Skeletal muscle satellite cell (primary cell): ENCODE measurements at regions not wholly inside any gene's neighbourhood (a gene's known extent, or its start where the extent isn't known, plus 50 kb on each side); places are given as distances from the start of the nearest gene placed in this dataset.
"Not testable (repeated sequence)": the region's sequence is repeated elsewhere in the genome, so short reads cannot be mapped to it uniquely, and the experiment has no call there.

Experiments
- H3K27me3 ChIP-seq: 2 replicates; pipeline ENCODE4 v1.7.0; 2013; ENCODE audit warnings: low read length; ENCODE audit not compliant: control insufficient read depth, insufficient read depth
- H3K36me3 ChIP-seq: 2 replicates; pipeline ENCODE4 v1.7.0; 2013; ENCODE audit warnings: mild to moderate bottlenecking, control low read depth, low read length; ENCODE audit not compliant: insufficient read depth
- H3K4me1 ChIP-seq: 2 replicates; pipeline ENCODE4 v1.7.0; 2013; ENCODE audit warnings: low read length; ENCODE audit not compliant: control insufficient read depth, insufficient read depth
- H3K4me2 ChIP-seq: 2 replicates; pipeline ENCODE4 v1.7.0; 2013; ENCODE audit warnings: mild to moderate bottlenecking, low read length
- H3K4me3 ChIP-seq: 2 replicates; pipeline ENCODE4 v1.7.0; 2013; ENCODE audit warnings: low read length
- H3K9ac ChIP-seq: 2 replicates; pipeline ENCODE4 v1.7.0; 2013; ENCODE audit warnings: mild to moderate bottlenecking, low read depth, low read length, moderate library complexity
- H3K9me3 ChIP-seq: replicated peaks from 2 replicates; pipeline ENCODE4 v1.7.0; 2013; ENCODE audit warnings: mild to moderate bottlenecking, control low read depth, low read length

GRCh38 chr10:58066126-58066525 is 201.6 kb downstream of the IPMK start:
- H3K27me3 ChIP-seq: peaks cover 10% of the 10 kb centered on the region
- no peak overlapping the region for H3K9ac ChIP-seq
- H3K9me3 ChIP-seq: no peaks in the 10 kb centered on the region

GRCh38 chr10:58065529-58065815 is 202.2 kb downstream of the IPMK start:
- no peak overlapping the region for H3K9ac ChIP-seq
- H3K9me3 ChIP-seq: no peaks in the 10 kb centered on the region
- H3K4me1 ChIP-seq: no peaks in the 10 kb centered on the region
- H3K4me3 ChIP-seq: no peak overlapping the region
- H3K36me3 ChIP-seq: no peaks in the 10 kb centered on the region
- H3K27me3 ChIP-seq: peaks cover 10% of the 10 kb centered on the region
- H3K4me2 ChIP-seq: no peak overlapping the region

More at GRCh38 chr10:58066126-58066525, 201.6 kb downstream of the IPMK start:
- Histone ChIP-seq H3K4me3 (no peak overlapping the region), H3K4me2 (no peak overlapping the region), H3K4me1 (no peaks in the 10 kb centered on the region), H3K36me3 (no peaks in the 10 kb centered on the region)

- H3K4me2 ChIP-seq: no peak overlapping the region
- H3K4me3 ChIP-seq: no peak overlapping the region
- H3K4me1 ChIP-seq: no peaks in the 10 kb centered on the region
- peaks cover 10% of the 10 kb centered on the region for H3K27me3 ChIP-seq
- H3K36me3 ChIP-seq: no peaks in the 10 kb centered on the region
- H3K9ac ChIP-seq: no peak overlapping the region
- no peaks in the 10 kb centered on the region for H3K9me3 ChIP-seq
These were observed 202.8 kb downstream of the IPMK start for GRCh38 chr10:58064714-58065528.

GRCh38 chr10:58063861-58064480 is 203.7 kb downstream of the IPMK start:
- no peak overlapping the region for H3K9ac ChIP-seq
- no peaks in the 10 kb centered on the region for H3K4me1 ChIP-seq
- H3K27me3 ChIP-seq: peaks cover 8% of the 10 kb centered on the region
- no peaks in the 10 kb centered on the region for H3K9me3 ChIP-seq
- H3K36me3 ChIP-seq: no peaks in the 10 kb centered on the region
- H3K4me3 ChIP-seq: no peak overlapping the region
- H3K4me2 ChIP-seq: no peak overlapping the region

GRCh38 chr10:58058683-58059082 is 209.0 kb downstream of the IPMK start:
- not testable (repeated sequence) for H3K4me1 ChIP-seq, H3K9ac ChIP-seq, H3K9me3 ChIP-seq, H3K4me3 ChIP-seq, H3K27me3 ChIP-seq, H3K36me3 ChIP-seq, H3K4me2 ChIP-seq

GRCh38 chr10:58054881-58055280 is 212.8 kb downstream of the IPMK start:
- H3K4me1 ChIP-seq: no peaks in the 10 kb centered on the region
- H3K4me2 ChIP-seq: no peak overlapping the region
- no peaks in the 10 kb centered on the region for H3K27me3 ChIP-seq
- no peaks in the 10 kb centered on the region for H3K9me3 ChIP-seq
- H3K36me3 ChIP-seq: no peaks in the 10 kb centered on the region
- H3K4me3 ChIP-seq: no peak overlapping the region
- no peak overlapping the region for H3K9ac ChIP-seq

- Histone ChIP-seq H3K4me3 (no peak overlapping the region), H3K36me3 (no peaks in the 10 kb centered on the region), H3K9me3 (no peaks in the 10 kb centered on the region), H3K27me3 (no peaks in the 10 kb centered on the region), H3K4me2 (no peak overlapping the region), H3K9ac (no peak overlapping the region), H3K4me1 (no peaks in the 10 kb centered on the region)
These were observed 214.9 kb downstream of the IPMK start for GRCh38 chr10:58052772-58053171.

GRCh38 chr10:58050575-58050974 is 217.1 kb downstream of the IPMK start:
- H3K4me2 ChIP-seq: no peak overlapping the region
- H3K27me3 ChIP-seq: no peaks in the 10 kb centered on the region
- no peak overlapping the region for H3K9ac ChIP-seq
- no peaks in the 10 kb centered on the region for H3K4me1 ChIP-seq
- H3K4me3 ChIP-seq: no peak overlapping the region
- no peaks in the 10 kb centered on the region for H3K9me3 ChIP-seq
- no peaks in the 10 kb centered on the region for H3K36me3 ChIP-seq

GRCh38 chr10:58048936-58049335 is 218.8 kb downstream of the IPMK start:
- peaks cover 8% of the 10 kb centered on the region for H3K4me1 ChIP-seq
- H3K9ac ChIP-seq: no peak overlapping the region
- H3K36me3 ChIP-seq: no peaks in the 10 kb centered on the region
- no peaks in the 10 kb centered on the region for H3K9me3 ChIP-seq
- no peaks in the 10 kb centered on the region for H3K27me3 ChIP-seq
- no peak overlapping the region for H3K4me3 ChIP-seq
- H3K4me2 ChIP-seq: no peak overlapping the region

GRCh38 chr10:58044072-58044471 is 223.6 kb downstream of the IPMK start:
- Histone ChIP-seq H3K27me3 (no peaks in the 10 kb centered on the region), H3K4me1 (peaks cover 13% of the 10 kb centered on the region), H3K9me3 (no peaks in the 10 kb centered on the region), H3K4me3 (no peak overlapping the region), H3K4me2 (no peak overlapping the region), H3K9ac (no peak overlapping the region), H3K36me3 (no peaks in the 10 kb centered on the region)

- H3K36me3 ChIP-seq: no peaks in the 10 kb centered on the region
- H3K27me3 ChIP-seq: no peaks in the 10 kb centered on the region
- H3K4me3 ChIP-seq: no peak overlapping the region
- no peak overlapping the region for H3K4me2 ChIP-seq
- H3K9me3 ChIP-seq: no peaks in the 10 kb centered on the region
- peaks cover 13% of the 10 kb centered on the region for H3K4me1 ChIP-seq
- no peak overlapping the region for H3K9ac ChIP-seq
These were observed 225.8 kb downstream of the IPMK start for GRCh38 chr10:58041901-58042300.

- Histone ChIP-seq H3K36me3 (no peaks in the 10 kb centered on the region), H3K4me3 (no peak overlapping the region), H3K4me1 (peaks cover 31% of the 10 kb centered on the region)
These were observed 237.5 kb downstream of the IPMK start for GRCh38 chr10:58030208-58030607.

More at GRCh38 chr10:58030208-58030607, 237.5 kb downstream of the IPMK start:
- Histone ChIP-seq H3K9me3 (no peaks in the 10 kb centered on the region), H3K27me3 (no peaks in the 10 kb centered on the region), H3K4me2 (no peak overlapping the region), H3K9ac (no peak overlapping the region)
